Prostate gland (tissue), 2 donors: ENCODE measurements at regions not wholly inside any gene's neighbourhood (a gene's known extent, or its start where the extent isn't known, plus 50 kb on each side); places are given as distances from the start of the nearest gene placed in this dataset.

Source experiments
- CTCF ChIP-seq, 4 experiments: fragments of 200-600 bp in 2 of 4; fragments of 450-650 bp in 2 of 4; sonication (generic) in 2 of 4; IDR thresholded peaks; 1 replicate in 3 of 4; 2 replicates in 1 of 4; pipeline ENCODE4 v1.5.1; 2016 to 2019; ENCODE audit warnings: antibody characterized with exemption in 4 of 4, mild to moderate bottlenecking in 2 of 4, moderate library complexity in 2 of 4
- POLR2A ChIP-seq: fragments of 450-650 bp; IDR thresholded peaks from one replicate; pipeline ENCODE4 v1.6.1; 2016; ENCODE audit warnings: antibody characterized with exemption, mild to moderate bottlenecking

- TF ChIP-seq POLR2A (no peak), CTCF (IDR thresholded peaks at IDR 0.05) (no peak)
Measured at GRCh38 chr2:194095359-194095758, 1561.7 kb upstream of the SLC39A10 start.
